ENCODE measurements at regions not wholly inside any gene's neighbourhood (a gene's known extent, or its start where the extent isn't known, plus 50 kb on each side); places are given as distances from the start of the nearest gene placed in this dataset.
"Not testable (repeated sequence)": the region's sequence is repeated elsewhere in the genome, so short reads cannot be mapped to it uniquely, and the experiment has no call there.

- TF ChIP-seq CTCF (IDR thresholded peaks at IDR 0.05 in 4 of 5, conservative IDR thresholded peaks at IDR 0.05 in 1 of 5); POLR2A (IDR thresholded peaks at IDR 0.05): not testable (repeated sequence)
Observed at GRCh38 chr15:63448872-63449555, 55.4 kb upstream of the USP3 start.
